ENCODE measurements at regions not wholly inside any gene's neighbourhood (a gene's known extent, or its start where the extent isn't known, plus 50 kb on each side); places are given as distances from the start of the nearest gene placed in this dataset.

DNA sequence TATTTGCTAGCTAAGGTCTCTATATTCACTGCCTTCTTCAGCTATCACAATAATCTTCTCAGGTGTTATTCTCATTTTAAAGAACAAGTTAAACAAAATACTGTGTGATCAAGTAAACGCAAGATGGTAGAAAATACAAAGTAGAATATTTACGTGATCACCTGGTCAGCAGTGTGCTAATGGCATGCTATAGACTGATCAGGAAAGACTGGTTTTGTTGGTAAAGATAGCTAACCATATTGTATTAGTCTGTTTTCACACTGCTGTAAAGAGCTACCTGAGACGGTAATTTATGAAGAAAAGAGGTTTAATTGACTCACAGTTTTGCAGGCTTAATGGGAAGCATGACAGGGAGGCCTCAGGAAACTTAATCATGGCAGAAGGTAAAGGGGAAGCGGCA is 50.4 kb downstream of the ZBTB38 start:
- DNase-seq, result no peak

DNA sequence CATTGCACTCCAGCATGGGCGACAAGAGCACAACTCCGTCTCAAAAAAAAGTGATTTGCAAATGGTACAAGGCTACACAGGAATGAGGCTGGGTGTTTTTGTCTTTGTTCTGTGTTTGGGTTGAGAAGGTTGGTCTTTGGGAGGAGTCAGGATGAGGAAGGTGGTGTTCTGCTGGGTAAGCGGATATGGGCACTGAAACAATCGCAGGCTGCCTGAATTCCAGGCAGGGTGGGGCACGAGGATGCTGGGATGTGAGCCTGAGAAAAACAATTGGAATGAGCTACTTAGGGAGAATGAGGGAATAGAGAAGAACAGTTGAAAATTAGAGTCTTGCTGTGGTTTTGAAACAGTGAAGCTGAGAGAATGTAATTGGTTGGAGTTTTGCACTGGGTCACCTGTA is 51.6 kb downstream of the ZBTB38 start:
- DNase-seq, result no peak

DNA sequence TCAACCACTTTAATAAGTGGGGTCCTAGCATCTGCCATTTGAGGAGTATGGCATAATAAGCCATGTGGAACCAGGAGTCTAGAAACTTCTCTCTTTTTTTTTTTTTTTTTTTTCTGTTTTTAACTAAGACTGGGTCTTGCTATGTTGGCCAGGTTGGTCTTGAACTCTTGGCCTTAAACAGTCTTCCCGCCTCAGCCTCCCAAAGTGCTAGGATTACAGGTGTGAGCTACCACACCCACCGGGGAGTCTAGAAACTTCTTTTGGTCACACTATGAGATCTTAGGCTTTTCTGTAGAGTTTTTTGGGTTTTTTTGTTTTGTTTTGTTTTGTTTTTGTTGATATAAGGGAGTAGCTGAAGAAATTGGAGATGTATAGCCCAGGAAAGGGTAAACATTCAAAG is 52.9 kb downstream of the ZBTB38 start:
- no peak for DNase-seq

DNA sequence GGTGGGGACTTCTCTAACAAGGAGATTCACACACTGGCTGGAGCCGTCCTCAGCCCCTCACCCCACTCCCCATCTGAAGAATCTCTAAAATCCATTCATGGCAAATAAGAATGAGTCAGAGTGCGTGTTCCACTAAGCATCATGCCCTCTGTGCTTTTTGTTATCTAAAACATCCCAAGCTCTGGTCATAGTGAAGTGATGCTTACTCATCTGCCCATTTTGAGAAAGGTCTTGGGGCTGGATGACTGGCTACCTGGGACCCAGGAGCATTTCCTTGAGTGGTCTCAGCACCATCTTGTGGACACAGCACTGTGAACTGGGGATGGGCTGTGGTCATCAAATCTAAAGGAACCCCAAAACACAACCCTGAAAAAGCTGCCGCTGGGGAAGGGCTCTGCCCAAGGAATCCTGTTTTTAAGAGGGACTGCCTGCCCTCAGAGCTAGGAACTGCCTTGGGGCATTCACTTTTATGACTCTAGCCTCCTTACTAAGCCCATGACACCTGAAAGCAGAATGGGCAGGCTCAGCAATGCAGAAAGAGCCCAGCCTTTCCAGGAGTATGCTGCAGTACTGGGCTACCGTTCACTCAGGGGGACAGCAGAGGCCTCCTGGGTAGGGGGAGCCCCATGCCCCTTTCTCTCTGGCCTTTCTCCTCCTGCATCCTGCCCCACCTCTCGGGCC is 53.5 kb downstream of the ZBTB38 start:
- DNase-seq, result peak; percentile 85

DNA sequence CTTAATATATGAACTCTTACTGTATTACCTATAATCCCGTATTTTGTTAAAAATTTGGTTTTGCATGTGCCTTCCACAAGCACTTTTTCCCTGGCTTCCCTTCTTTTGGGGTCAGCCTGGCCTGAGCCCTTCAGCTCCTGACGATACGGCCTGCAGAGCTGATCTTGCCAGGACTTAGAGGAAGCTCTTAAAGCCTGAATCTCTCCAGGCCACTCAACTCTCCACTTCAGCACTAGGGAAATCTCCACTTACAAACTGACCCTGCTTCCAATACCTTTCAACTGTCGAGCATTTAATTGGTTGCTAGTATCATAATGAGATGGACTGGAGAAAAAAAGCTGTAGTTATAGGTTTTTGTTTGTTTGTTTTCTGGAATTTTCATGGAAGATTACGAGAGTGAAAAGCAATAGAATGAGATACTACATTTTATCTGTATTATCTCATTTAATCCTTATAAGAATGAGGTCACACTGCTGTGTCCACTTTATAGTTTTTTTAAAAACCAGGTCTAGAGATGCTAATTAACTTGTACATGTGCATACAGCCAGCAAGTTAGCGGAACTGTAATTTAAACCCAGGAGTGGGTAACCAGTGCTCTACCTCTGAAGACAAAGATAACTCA is 54.8 kb downstream of the ZBTB38 start:
- no peak for DNase-seq

DNA sequence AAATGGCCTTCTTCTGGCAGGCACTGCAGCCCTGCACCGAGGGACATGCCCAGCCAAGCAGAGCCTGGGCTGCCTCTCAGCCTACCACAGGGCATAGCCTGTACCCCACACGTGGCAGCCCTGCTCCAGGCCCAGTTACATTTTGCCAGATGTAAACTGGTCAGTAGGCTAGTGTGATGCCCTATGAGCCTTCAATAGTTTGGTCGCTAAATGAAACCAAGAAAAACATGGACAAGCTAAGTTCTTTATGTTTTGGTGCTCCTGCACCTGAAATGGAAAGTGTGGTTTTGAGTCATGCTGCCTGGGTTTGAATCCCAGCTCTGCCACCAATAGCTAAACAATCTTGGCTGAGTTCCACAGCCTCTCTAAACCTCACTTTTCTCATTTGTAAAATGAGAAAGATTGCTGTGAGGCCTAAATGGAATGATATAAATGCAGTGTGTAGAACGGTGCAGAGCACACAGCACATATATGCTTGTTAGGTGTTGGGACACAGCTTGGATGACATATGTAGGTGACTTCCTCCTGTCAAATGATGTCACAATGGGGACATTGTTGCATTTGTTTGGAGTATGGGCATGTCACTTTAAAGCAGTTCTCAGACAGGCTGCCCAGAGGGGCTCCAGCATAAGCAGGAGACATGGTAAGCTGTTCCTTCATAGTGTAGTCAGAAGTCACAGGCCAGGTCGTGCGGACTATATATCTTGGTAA is 57.4 kb downstream of the ZBTB38 start:
- DNase-seq, result peak; percentile 61

DNA sequence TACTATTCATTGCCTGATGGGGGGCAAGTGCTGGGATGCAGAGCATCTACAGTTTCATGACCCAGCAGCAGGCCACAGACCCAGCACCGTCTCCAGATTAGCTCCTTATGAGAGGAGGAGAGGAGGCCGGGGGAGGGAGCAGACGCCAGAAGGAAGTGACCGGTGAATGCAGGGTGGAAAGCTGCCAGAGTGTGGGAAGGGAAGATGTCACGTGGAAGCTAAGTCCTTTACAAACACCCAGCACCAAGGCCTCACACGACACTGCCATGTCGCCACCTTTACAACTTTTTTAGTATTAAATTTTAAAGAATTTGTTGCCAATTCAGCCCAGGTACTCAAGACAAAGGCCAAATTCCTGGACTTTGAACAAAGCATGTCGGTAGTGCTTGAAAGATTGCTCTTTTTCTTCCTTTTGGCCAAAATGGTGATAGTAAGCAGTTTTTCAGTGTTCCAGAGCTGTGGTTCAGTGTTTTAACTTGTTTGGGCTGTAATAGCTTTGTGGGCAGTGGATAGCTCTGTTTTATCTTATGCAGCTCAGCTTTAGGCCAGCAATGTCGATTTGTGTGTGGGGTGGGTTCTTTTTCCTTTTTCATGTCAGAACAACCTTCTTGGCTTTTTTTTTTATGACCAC is 58.2 kb downstream of the ZBTB38 start:
- DNase-seq, result peak; percentile 67

DNA sequence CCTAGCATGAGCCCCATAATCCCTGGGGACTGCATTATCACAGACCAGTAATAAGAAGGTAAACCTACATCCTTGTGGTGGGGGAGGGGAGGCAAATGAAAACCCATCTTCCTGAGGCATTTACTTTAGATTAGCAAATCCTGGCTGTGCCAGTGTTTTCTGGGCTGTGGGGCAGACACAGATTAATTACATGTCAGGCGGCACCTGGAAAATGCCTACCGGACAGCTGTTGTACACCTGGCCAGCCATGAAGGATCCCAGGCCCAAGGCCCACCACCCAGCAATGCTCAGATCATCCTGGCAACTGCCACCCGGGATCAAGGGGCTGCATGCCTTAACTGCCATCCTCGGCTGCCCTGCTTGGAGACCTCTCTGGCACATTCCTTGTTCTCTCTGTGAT is 59.1 kb upstream of the RASA2 start:
- DNase-seq, result no peak

DNA sequence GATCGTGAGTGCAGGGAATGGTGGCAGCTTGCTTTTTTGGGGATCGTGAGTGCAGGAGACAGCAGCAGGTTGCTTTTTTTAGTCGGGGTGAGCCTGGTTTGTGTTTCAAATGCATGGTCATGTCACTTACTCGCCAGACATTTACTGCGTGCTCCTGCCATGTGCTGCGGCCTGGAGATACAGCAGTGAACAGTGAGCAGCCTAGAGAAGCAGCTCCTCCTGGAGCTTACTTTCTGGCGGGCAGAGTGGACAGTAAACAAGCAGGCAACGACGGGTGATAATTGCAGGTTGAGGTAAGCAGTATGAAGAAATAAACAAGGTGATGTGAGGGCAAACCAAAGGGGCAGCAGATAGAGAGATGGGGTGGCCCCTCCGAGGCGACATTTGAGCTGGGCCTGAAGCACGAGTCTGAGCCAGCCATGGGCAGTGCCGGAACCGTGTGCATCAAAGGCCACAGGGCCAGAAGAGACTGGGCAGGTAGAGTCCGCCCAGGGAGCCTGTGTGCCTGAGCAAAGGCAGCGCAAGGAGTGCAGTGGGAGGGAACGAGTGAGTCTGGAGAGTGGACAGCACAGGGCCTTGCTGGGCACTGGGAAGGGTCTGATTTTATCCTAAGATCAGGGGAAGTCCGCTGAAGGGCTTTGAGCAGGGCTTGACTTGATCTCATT is 57.3 kb upstream of the RASA2 start:
- no peak for DNase-seq

DNA sequence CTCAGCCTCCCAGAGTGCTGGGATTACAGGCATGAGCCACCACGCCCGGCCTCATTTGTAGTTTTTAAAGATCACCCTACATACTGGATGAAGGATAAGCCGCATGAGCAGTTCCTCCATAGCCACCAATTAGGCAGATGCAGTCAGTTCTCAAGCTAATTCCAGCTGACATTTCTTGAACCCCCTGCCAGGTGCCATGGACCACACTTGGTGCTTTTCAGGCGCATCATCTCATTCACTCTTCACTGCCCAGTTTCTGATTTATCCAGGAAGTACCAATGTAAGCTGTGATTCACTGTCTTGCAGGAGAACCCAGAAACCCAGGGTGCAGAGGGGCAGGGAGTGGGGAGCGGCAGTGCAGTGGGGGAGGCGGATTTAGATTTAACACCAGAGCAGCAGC is 56.5 kb upstream of the RASA2 start:
- no peak for DNase-seq

DNA sequence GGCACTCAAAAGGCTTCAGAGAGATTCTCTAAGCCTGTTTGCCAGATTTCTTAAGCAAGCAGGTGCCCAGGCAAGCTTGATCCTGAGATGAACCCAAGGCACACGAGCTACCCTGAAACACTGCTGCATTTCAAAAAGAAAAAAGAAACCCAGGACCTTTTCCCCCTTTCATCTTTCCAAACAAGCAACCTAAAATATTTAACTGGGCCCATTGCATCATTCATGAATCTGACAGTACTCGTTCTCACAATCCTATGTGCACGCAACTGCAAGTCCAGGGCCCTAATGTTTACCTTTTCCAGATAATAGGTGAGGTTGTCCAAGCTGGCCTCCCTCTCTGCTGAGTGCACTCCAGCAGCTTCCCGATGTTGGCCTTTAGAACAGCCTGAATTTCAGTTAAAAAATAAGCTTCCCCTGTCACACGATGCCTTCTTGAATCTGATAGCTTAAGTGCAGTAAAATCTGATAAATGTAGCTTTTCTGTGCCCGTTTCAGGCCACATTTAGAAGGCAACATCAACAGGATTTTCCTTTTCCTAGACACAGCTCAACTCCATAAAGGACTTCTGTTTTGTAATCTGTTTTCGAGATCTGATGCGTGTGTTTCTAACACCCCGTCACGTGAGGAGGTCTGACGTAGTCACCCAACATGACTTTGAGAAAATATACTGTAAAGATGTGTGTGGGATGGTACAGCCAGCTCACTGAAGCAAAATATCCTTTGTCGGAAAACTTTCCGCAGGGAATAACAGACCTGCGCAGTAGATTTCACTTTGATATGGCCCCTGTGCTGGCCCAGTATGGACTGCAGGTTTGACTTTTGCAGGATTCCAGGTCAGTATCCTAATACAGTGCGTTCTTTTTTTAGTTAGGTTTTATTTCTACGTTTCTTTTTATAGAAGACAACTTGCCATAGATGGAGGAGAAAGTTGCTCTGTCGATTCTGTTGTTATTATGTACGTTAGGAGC is 55.1 kb upstream of the RASA2 start:
- no peak for DNase-seq

DNA sequence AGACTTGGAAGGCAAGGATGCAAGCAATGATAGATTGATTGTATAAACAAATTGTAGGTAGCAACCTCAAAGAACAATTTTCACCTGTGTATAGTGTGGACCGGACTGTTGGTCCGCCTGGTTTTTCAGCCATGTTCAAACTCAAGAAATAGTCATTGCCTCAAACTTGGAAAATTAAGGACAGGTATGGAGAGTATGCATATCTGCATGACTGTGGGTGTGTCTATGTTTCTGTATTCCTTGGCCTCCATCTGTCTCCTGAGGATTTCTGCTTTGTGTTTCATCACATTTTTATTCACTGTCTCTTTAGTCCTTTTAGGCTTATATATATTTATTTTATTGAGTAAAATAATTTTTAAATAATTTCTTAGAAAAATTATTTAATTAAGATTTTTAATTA is 53.9 kb upstream of the RASA2 start:
- DNase-seq, result no peak

DNA sequence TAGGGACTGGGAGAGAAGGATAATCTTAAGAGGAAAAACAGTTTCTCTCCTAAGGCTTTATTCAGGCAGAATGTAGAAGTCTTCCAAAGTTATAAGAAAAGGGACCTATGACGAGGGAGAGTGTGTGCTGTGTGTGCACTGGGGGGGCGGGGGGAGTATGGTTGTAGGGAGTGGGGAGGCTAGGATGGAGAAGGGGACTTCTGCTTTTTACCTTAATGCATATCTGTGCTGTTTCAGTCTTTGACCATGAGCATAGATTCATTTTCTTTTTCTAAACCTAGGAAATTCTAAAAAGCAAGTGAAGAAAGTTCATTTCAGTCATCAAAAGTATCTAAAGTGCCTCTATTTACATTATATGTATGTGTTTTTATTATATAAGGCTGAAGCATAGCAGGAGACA is 52.6 kb upstream of the RASA2 start:
- no peak for DNase-seq

DNA sequence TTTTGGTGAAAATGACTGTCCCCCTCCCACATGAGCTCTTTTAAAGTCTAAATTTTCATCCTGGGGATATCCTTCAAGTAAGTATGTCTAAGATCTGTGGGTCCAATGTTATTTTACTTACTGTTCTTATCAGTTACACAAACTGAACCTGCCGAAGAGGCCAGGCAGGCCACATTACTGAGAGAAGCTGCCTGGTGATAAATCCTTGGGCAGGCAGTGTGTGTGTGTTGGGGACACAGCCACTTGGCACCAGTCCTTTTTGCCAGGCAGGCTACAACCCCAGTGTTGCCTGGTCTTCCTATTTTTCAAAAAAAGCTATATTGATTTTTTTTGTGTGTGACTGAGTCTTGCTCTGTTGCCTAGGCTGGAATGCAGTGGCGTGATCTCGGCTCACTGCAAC is 50.6 kb upstream of the RASA2 start:
- DNase-seq, result no peak

Data from fibroblast of skin of right biceps (primary cell).